GM23338 (cell line): ENCODE measurements at regions not wholly inside any gene's neighbourhood (a gene's known extent, or its start where the extent isn't known, plus 50 kb on each side); places are given as distances from the start of the nearest gene placed in this dataset.

Experiments
- ATAC-seq: fragments of 200-7000 bp; cut with Tn5 transposase; 3 replicates; pipeline ENCODE4 v1.9.1; 2020
- DNase-seq: peaks from one replicate; pipeline ENCODE4 v3.0.0-alpha.2; 2015; ENCODE audit warnings: low spot score
- H2AFZ ChIP-seq: fragments of 200-600 bp; sonication (generic); 2 replicates; pipeline ENCODE4 v1.8.0; 2016; ENCODE audit warnings: antibody characterized with exemption, mild to moderate bottlenecking, moderate library complexity
- H3F3A ChIP-seq: fragments of 200-600 bp; sonication (generic); replicated peaks from 2 replicates; pipeline ENCODE4 v1.8.0; 2017; ENCODE audit warnings: antibody characterized with exemption, mixed run types, low read depth
- H3K27ac ChIP-seq: fragments of 200-600 bp; sonication (generic); 2 replicates; pipeline ENCODE4 v1.6.1; 2016; ENCODE audit warnings: low read depth
- H3K27me3 ChIP-seq: fragments of 200-600 bp; sonication (generic); 2 replicates; pipeline ENCODE4 v1.8.0; 2016; ENCODE audit warnings: mild to moderate bottlenecking, mixed run types, moderate library complexity; ENCODE audit not compliant: insufficient read depth
- H3K36me3 ChIP-seq: fragments of 200-600 bp; sonication (generic); 2 replicates; pipeline ENCODE4 v1.8.0; 2016; ENCODE audit warnings: mild to moderate bottlenecking; ENCODE audit not compliant: insufficient read depth
- H3K4me1 ChIP-seq: fragments of 200-600 bp; sonication (generic); 2 replicates; pipeline ENCODE4 v1.8.0; 2016; ENCODE audit warnings: mild to moderate bottlenecking, moderate library complexity; ENCODE audit not compliant: insufficient read depth
- H3K4me2 ChIP-seq: fragments of 200-600 bp; sonication (generic); 2 replicates; pipeline ENCODE4 v1.7.1; 2017; ENCODE audit warnings: mixed run types
- H3K4me3 ChIP-seq: fragments of 200-600 bp; sonication (generic); 2 replicates; pipeline ENCODE4 v1.6.1; 2016; ENCODE audit warnings: mixed run types
- H3K79me2 ChIP-seq: fragments of 200-600 bp; sonication (generic); replicated peaks from 2 replicates; pipeline ENCODE4 v1.8.0; 2017; ENCODE audit warnings: mild to moderate bottlenecking; ENCODE audit not compliant: insufficient read depth
- H3K9me2 ChIP-seq: fragments of 200-600 bp; sonication (generic); 2 replicates; pipeline ENCODE4 v1.8.0; 2017; ENCODE audit not compliant: insufficient read depth
- H4K20me1 ChIP-seq: fragments of 200-600 bp; sonication (generic); replicated peaks from 2 replicates; pipeline ENCODE4 v1.8.0; 2017; ENCODE audit warnings: mild to moderate bottlenecking; ENCODE audit not compliant: insufficient read depth
- H3K27ac Mint-ChIP-seq: 2 replicates; pipeline ENCODE4 v1.8.0; 2020; ENCODE audit warnings: inconsistent platforms, mild to moderate bottlenecking, moderate library complexity, mixed read lengths
- H3K27me3 Mint-ChIP-seq: 3 replicates; pipeline ENCODE4 v1.8.0; 2022; ENCODE audit warnings: low read depth, mild to moderate bottlenecking, moderate library complexity, mixed read lengths, inconsistent platforms; ENCODE audit not compliant: insufficient read depth, poor library complexity
- H3K36me3 Mint-ChIP-seq: 3 replicates; pipeline ENCODE4 v1.8.0; 2021; ENCODE audit warnings: low read depth, mild to moderate bottlenecking, inconsistent platforms, moderate library complexity, mixed read lengths
- H3K4me1 Mint-ChIP-seq: 3 replicates; pipeline ENCODE4 v1.8.0; 2020; ENCODE audit warnings: mild to moderate bottlenecking, inconsistent platforms, mixed read lengths
- H3K4me3 Mint-ChIP-seq: 3 replicates; pipeline ENCODE4 v1.8.0; 2021; ENCODE audit warnings: moderate library complexity, mild to moderate bottlenecking, inconsistent platforms, mixed read lengths
- H3K9me3 Mint-ChIP-seq: 3 replicates; pipeline ENCODE4 v1.8.0; 2020; ENCODE audit warnings: moderate library complexity, mild to moderate bottlenecking, inconsistent platforms, mixed read lengths
- CREB1 ChIP-seq: fragments of 250-450 bp; sonication (Bioruptor Pico); IDR thresholded peaks from 2 replicates; pipeline ENCODE4 v1.5.0; 2020; ENCODE audit warnings: low read depth, mild to moderate bottlenecking, moderate library complexity
- EZH2 ChIP-seq: fragments of 200-600 bp; sonication (generic); IDR thresholded peaks from one replicate; pipeline ENCODE4 v1.8.0; 2017; ENCODE audit warnings: antibody characterized with exemption, mild to moderate bottlenecking, low read depth; ENCODE audit not compliant: unreplicated experiment
- EZH2phosphoT487 ChIP-seq: fragments of 200-600 bp; sonication (generic); IDR thresholded peaks from one replicate; pipeline ENCODE4 v1.8.1; 2018; ENCODE audit warnings: antibody characterized with exemption; ENCODE audit not compliant: unreplicated experiment
- JUNB ChIP-seq: IDR thresholded peaks from one replicate; pipeline ENCODE4 v1.6.1; 2016; ENCODE audit warnings: antibody characterized with exemption; ENCODE audit not compliant: unreplicated experiment
- NANOG ChIP-seq: IDR thresholded peaks from 2 replicates; pipeline ENCODE4 v1.6.1; 2016; ENCODE audit warnings: antibody characterized with exemption, borderline replicate concordance
- POLR2AphosphoS5 ChIP-seq: IDR thresholded peaks from 2 replicates; pipeline ENCODE4 v1.6.1; 2016; ENCODE audit warnings: antibody characterized with exemption, low read depth
- STAT1 ChIP-seq: IDR thresholded peaks from one replicate; pipeline ENCODE4 v1.6.1; 2016; ENCODE audit warnings: antibody characterized with exemption; ENCODE audit not compliant: unreplicated experiment
- ZNF114 ChIP-seq: fragments of 250-450 bp; sonication (Bioruptor Pico); IDR thresholded peaks from 2 replicates; pipeline ENCODE4 v1.5.0; 2020; ENCODE audit warnings: mild to moderate bottlenecking, moderate library complexity
- ZNF331 ChIP-seq: fragments of 250-450 bp; sonication (Bioruptor Pico); IDR thresholded peaks from 2 replicates; pipeline ENCODE4 v1.5.0; 2020; ENCODE audit warnings: low read depth, mild to moderate bottlenecking, moderate library complexity
- TF ChIP-seq, protein P1 (sequence below), 2 experiments: fragments of 200-600 bp in 1 of 2; sonication (generic) in 1 of 2; conservative IDR thresholded peaks; 2 replicates each; pipeline versions ENCODE4 v1.5.1 to v1.6.1; 2016 to 2017; ENCODE audit warnings: antibody characterized with exemption in 2 of 2, low read depth in 2 of 2, mild to moderate bottlenecking in 2 of 2, moderate library complexity in 1 of 2
- TF ChIP-seq, protein P2 (sequence below): fragments of 250-450 bp; sonication (Bioruptor Pico); IDR thresholded peaks from 2 replicates; pipeline ENCODE4 v1.5.0; 2020; ENCODE audit warnings: mild to moderate bottlenecking, moderate library complexity
- TF ChIP-seq, protein P3 (sequence below): IDR thresholded peaks from 2 replicates; pipeline ENCODE4 v1.6.1; 2016; ENCODE audit warnings: antibody characterized with exemption
- TF ChIP-seq, protein P4 (sequence below): IDR thresholded peaks from one replicate; pipeline ENCODE4 v1.6.1; 2018; ENCODE audit warnings: antibody characterized with exemption; ENCODE audit not compliant: unreplicated experiment

DNA sequence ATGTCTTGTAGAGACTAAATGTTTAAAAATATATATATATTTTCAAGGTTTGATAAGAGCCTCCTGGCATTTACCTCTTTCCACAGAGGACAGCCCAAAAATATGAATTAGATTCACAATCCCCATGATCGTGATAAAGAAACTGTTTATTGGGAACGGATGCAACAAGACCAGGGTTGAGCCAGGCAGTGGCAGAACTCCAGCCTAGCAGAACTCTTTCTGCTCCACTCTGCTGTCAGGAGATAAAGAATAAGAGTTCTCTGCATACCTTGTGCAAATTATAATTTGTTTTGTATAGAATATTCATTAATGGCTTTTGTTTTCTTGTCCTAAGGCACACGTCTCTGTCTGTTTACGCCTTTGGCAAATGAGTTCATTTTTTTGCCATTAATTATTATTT is 472.2 kb downstream of the TUSC1 start:
- Mint-ChIP-seq H3K4me1 (peaks cover 17% of the 10 kb centered on the region), H3K4me3 (no peak overlapping the region), H3K9me3 (peaks cover 7% of the 10 kb centered on the region), H3K36me3 (peaks cover 17% of the 10 kb centered on the region; the same call in 2 of the 3 replicates), H3K27me3 (peaks cover 8% of the 10 kb centered on the region), H3K27ac (no peak overlapping the region)
- no peak for DNase-seq
- Histone ChIP-seq H3K4me2 (peak overlapping the region; percentile 58), H3K36me3 (no peaks in the 10 kb centered on the region), H3K79me2 (no peaks in the 10 kb centered on the region), H3K27ac (no peak overlapping the region), H4K20me1 (no peaks in the 10 kb centered on the region), H3K27me3 (no peaks in the 10 kb centered on the region), H3K9me2 (peaks cover 7% of the 10 kb centered on the region; the same call in 1 of the 2 replicates), H3F3A (no peaks in the 10 kb centered on the region), H3K4me1 (peaks cover 10% of the 10 kb centered on the region), H3K4me3 (peak overlapping the region; percentile 7; the same call in 1 of the 2 replicates), H2AFZ (no peak overlapping the region)
- TF ChIP-seq, protein P1, sequence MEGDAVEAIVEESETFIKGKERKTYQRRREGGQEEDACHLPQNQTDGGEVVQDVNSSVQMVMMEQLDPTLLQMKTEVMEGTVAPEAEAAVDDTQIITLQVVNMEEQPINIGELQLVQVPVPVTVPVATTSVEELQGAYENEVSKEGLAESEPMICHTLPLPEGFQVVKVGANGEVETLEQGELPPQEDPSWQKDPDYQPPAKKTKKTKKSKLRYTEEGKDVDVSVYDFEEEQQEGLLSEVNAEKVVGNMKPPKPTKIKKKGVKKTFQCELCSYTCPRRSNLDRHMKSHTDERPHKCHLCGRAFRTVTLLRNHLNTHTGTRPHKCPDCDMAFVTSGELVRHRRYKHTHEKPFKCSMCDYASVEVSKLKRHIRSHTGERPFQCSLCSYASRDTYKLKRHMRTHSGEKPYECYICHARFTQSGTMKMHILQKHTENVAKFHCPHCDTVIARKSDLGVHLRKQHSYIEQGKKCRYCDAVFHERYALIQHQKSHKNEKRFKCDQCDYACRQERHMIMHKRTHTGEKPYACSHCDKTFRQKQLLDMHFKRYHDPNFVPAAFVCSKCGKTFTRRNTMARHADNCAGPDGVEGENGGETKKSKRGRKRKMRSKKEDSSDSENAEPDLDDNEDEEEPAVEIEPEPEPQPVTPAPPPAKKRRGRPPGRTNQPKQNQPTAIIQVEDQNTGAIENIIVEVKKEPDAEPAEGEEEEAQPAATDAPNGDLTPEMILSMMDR (conservative IDR thresholded peaks at IDR 0.05; ENCODE audit: low read depth in 2 of 2): no peak
- TF ChIP-seq STAT1: no peak
- no peak for TF ChIP-seq NANOG
- TF ChIP-seq EZH2: no peak
- TF ChIP-seq CREB1 (CRISPR knock-in tag): no peak
- no peak for TF ChIP-seq JUNB
- no peak for TF ChIP-seq POLR2AphosphoS5
- TF ChIP-seq ZNF331 (CRISPR knock-in tag): no peak
- TF ChIP-seq EZH2phosphoT487: no peak
- no peak for TF ChIP-seq ZNF114 (CRISPR knock-in tag)
- TF ChIP-seq, protein P2, sequence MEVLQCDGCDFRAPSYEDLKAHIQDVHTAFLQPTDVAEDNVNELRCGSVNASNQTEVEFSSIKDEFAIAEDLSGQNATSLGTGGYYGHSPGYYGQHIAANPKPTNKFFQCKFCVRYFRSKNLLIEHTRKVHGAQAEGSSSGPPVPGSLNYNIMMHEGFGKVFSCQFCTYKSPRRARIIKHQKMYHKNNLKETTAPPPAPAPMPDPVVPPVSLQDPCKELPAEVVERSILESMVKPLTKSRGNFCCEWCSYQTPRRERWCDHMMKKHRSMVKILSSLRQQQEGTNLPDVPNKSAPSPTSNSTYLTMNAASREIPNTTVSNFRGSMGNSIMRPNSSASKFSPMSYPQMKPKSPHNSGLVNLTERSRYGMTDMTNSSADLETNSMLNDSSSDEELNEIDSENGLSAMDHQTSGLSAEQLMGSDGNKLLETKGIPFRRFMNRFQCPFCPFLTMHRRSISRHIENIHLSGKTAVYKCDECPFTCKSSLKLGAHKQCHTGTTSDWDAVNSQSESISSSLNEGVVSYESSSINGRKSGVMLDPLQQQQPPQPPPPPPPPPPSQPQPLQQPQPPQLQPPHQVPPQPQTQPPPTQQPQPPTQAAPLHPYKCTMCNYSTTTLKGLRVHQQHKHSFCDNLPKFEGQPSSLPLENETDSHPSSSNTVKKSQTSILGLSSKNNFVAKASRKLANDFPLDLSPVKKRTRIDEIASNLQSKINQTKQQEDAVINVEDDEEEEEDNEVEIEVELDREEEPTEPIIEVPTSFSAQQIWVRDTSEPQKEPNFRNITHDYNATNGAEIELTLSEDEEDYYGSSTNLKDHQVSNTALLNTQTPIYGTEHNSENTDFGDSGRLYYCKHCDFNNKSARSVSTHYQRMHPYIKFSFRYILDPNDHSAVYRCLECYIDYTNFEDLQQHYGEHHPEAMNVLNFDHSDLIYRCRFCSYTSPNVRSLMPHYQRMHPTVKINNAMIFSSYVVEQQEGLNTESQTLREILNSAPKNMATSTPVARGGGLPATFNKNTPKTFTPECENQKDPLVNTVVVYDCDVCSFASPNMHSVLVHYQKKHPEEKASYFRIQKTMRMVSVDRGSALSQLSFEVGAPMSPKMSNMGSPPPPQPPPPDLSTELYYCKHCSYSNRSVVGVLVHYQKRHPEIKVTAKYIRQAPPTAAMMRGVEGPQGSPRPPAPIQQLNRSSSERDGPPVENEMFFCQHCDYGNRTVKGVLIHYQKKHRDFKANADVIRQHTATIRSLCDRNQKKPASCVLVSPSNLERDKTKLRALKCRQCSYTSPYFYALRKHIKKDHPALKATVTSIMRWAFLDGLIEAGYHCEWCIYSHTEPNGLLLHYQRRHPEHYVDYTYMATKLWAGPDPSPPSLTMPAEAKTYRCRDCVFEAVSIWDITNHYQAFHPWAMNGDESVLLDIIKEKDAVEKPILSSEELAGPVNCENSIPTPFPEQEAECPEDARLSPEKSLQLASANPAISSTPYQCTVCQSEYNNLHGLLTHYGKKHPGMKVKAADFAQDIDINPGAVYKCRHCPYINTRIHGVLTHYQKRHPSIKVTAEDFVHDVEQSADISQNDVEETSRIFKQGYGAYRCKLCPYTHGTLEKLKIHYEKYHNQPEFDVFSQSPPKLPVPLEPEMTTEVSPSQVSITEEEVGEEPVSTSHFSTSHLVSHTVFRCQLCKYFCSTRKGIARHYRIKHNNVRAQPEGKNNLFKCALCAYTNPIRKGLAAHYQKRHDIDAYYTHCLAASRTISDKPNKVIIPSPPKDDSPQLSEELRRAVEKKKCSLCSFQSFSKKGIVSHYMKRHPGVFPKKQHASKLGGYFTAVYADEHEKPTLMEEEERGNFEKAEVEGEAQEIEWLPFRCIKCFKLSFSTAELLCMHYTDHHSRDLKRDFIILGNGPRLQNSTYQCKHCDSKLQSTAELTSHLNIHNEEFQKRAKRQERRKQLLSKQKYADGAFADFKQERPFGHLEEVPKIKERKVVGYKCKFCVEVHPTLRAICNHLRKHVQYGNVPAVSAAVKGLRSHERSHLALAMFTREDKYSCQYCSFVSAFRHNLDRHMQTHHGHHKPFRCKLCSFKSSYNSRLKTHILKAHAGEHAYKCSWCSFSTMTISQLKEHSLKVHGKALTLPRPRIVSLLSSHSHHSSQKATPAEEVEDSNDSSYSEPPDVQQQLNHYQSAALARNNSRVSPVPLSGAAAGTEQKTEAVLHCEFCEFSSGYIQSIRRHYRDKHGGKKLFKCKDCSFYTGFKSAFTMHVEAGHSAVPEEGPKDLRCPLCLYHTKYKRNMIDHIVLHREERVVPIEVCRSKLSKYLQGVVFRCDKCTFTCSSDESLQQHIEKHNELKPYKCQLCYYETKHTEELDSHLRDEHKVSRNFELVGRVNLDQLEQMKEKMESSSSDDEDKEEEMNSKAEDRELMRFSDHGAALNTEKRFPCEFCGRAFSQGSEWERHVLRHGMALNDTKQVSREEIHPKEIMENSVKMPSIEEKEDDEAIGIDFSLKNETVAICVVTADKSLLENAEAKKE (CRISPR knock-in tag): no peak
- TF ChIP-seq, protein P3, sequence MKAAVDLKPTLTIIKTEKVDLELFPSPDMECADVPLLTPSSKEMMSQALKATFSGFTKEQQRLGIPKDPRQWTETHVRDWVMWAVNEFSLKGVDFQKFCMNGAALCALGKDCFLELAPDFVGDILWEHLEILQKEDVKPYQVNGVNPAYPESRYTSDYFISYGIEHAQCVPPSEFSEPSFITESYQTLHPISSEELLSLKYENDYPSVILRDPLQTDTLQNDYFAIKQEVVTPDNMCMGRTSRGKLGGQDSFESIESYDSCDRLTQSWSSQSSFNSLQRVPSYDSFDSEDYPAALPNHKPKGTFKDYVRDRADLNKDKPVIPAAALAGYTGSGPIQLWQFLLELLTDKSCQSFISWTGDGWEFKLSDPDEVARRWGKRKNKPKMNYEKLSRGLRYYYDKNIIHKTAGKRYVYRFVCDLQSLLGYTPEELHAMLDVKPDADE: no peak
- TF ChIP-seq, protein P4, sequence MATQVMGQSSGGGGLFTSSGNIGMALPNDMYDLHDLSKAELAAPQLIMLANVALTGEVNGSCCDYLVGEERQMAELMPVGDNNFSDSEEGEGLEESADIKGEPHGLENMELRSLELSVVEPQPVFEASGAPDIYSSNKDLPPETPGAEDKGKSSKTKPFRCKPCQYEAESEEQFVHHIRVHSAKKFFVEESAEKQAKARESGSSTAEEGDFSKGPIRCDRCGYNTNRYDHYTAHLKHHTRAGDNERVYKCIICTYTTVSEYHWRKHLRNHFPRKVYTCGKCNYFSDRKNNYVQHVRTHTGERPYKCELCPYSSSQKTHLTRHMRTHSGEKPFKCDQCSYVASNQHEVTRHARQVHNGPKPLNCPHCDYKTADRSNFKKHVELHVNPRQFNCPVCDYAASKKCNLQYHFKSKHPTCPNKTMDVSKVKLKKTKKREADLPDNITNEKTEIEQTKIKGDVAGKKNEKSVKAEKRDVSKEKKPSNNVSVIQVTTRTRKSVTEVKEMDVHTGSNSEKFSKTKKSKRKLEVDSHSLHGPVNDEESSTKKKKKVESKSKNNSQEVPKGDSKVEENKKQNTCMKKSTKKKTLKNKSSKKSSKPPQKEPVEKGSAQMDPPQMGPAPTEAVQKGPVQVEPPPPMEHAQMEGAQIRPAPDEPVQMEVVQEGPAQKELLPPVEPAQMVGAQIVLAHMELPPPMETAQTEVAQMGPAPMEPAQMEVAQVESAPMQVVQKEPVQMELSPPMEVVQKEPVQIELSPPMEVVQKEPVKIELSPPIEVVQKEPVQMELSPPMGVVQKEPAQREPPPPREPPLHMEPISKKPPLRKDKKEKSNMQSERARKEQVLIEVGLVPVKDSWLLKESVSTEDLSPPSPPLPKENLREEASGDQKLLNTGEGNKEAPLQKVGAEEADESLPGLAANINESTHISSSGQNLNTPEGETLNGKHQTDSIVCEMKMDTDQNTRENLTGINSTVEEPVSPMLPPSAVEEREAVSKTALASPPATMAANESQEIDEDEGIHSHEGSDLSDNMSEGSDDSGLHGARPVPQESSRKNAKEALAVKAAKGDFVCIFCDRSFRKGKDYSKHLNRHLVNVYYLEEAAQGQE: no peak
- ATAC-seq: no peak
